Tongue (tissue), 1 donor: ENCODE measurements at regions not wholly inside any gene's neighbourhood (a gene's known extent, or its start where the extent isn't known, plus 50 kb on each side); places are given as distances from the start of the nearest gene placed in this dataset.

Experiments
- DNase-seq: peaks from one replicate; pipeline ENCODE4 v3.0.0-alpha.2; 2015

- DNase-seq = peak; percentile 74
These were observed 78.6 kb downstream of the ARF6 start for GRCh38 chr14:49971156-49972130.

GRCh38 chr14:49972131-49972671 lies 79.3 kb downstream of the ARF6 start:
- peak; percentile 79 for DNase-seq

- DNase-seq = peak; percentile 49
These were observed 79.9 kb downstream of the ARF6 start for GRCh38 chr14:49972823-49973222.

DNA sequence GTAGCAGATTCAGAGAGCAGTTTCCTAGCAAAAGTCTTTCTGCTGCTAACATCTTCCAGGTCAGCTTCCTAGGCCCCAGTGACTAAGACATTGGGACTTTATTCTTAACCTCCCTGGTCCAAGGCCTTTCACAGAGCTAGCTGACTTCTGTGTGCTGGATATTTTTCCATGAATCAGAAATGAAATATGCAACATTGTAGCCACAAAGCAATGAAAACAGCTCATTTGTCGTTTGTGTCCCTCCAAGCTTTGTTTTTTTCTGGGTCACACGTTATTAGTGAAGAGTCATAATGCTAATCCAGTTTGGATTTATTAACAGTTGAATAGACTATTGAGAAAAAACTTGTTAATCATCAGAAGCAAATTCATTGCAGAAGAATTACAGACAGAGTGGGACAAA lies 82.4 kb downstream of the ARF6 start:
- no peak for DNase-seq

DNA sequence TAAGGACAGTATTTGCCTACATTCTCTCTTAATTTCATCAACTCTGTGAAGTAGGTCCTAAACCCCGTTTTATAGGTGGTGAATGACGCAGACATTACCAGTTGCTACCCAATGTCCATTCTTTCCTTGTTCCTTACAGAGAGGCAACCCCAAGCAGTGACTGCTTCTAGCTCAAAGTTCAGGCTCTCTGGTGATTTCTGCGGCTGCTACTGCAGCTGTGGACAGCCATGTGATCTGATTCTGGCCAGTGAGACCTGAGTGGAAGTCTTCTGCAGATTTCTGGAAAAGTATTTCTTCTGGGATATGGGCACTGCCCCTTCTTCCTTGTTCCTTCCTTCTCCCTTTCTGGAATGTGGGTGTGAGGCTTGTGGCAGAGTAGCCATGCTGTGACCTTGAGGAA lies 82.9 kb downstream of the ARF6 start:
- DNase-seq = no peak

DNA sequence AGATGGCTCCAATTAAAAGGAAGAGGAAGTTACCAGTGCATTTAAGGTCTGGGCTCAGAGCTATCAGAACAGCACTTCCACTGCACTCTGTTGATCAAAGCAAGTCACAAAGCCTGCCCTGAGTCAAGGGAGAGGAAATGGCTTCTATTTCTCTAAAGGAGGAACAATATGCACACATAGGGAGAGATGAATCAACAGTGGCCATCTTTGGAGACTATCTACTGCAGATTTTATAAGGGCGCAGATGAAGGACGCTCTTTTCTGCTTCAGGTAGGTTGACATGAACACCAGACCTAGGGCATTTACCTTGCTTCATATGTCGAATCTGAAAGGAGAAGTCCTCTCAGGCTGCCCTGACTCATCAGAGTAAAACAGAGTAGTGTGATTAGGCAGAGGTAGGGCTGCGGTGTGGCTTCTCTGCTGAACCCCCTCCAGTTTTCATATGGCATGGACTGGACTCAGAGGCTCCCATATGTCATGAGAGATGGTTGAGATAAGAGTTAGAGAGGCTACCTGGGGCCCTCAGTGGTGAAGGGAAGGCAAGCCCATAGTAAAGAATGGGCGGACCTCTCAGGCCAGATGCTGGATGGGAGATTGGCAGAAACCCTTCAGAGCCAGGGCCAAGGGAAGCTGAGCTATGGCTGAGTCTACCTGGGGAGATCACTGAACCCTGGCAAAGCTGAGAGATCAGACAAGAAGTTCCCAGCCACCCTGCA lies 84.4 kb downstream of the ARF6 start:
- DNase-seq = no peak

DNA sequence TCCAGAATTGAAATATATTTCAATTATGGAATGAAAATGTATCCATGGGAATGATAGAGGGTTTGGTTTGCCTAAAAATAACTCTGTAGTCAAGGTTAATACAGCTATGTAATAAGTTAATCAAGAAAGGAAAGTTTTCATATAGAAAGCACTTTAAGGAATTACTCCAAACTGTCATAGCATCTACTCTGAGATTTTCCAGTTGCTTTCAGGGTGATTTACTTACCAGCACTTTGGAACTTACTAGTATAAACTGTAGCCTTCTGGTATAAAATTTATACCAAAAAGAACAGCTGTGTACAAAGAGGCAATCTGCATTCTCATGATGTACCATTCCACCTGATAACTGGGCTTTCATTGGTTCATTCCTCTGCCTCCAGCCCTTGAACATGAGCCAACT lies 87.1 kb downstream of the ARF6 start:
- no peak for DNase-seq

DNA sequence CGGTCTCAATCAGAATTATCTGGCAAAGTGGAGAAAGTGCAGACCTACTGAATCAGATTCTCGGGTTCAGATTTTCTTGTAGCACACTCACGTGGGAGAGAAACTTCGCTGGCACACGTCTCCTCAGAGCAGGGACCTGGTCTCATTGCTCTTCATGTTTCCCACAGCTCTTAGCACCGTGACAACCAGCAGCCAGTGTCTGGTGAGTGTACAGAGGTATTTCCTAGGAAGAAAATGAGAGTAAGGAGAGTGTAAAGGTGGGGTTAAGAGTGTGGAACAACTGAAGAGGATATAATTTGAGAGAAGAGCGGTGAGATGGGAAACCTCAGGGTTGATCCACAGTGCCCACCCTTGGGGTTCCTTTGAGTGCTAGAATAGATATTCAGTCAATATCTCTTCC lies 89.2 kb downstream of the ARF6 start:
- no peak for DNase-seq

DNA sequence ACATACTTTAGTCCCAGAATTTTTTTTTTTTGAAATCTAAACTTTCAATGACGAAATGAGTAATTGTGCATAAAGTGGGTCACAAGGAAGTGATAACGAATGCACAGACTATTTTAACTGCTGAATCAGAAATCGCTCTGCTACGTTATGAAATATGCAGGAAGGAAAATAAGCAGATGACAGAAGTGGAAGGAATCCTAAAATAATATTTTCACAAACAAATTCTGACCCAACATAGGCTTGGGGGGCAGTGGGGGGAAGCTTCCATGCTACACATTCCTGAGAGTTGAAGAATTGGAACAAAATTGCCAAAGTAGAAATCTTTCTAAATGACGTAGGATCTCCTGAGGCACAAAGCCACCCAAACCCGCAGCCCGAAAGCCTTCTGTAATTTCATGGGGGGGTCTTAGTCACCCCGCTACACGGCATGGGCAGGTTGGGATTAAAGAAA lies 89.6 kb downstream of the ARF6 start:
- no peak for DNase-seq

DNA sequence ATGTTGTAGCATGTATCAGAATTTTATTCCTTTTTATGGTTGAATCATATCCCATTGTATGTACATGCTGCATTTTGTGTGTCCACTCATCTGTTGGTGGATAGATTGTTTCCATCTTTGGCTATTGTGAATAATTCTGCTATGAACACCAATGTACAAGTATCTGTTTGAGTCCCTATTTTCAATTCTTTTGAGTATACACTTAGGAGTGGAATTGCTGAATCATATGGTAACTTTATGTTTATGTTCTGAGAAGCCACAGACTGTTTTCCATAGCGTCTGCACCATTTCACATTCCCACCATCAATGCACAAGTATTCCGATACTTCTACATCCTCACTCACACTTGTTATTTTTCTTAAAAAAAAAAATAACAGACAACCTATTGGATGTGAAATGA lies 91.5 kb downstream of the ARF6 start:
- DNase-seq = no peak

DNA sequence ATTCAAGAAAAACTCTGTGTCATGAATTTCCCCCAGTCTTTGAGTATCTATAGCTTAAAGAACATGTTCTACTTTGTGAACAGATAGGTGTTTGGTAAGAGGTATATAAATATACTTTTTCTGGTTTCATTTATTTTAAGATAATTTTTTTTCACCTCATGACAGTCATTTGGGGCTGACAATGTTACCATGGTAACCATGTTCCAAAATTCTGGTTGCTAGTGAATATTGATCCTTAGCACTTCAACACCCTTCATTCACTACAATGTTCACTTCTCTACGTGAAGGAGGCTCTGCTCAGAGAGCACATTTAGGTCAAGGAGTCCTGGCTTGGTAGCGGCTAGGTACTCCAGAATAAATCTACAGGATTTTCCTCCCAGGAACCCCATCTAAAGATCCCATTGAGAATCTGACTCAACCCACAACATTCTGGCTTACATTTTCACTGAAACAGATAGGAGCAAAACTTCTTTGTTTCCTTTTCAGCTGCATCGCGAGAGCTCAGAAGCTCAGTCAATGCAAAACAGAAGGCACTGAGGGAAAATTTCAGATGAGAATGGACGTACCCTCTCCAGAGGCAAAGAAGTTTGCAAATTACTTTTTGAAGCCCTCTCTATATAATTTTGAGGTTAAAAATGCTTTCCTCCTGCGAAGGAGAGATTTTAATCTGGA lies 93.6 kb downstream of the ARF6 start:
- DNase-seq = peak; percentile 38

GRCh38 chr14:49988080-49988990 lies 95.5 kb downstream of the ARF6 start:
- no peak for DNase-seq

GRCh38 chr14:49989966-49990365 lies 97.1 kb downstream of the ARF6 start:
- DNase-seq = no peak

DNA sequence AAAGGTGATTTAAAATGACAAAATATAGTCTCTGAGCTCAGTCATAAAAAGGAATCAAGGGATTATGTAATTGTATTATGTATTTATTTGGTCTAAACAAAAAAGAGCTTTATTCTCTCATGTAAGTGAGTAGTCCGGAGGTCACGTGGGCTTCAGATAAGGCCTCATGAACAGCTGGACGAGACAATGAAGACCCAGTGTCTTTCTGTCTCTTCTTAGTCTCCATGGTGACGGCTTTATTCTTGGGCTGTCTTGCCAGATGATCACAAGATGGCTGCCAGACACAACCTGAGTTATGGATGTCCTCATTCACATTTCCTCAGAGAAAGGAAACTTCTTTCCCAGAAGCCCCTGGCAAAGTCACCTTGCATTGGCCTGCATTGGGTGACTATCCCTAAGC lies 98.6 kb downstream of the ARF6 start:
- DNase-seq = no peak

- DNase-seq = no peak
These were observed 99.2 kb downstream of the ARF6 start for GRCh38 chr14:49992036-49992435.

DNA sequence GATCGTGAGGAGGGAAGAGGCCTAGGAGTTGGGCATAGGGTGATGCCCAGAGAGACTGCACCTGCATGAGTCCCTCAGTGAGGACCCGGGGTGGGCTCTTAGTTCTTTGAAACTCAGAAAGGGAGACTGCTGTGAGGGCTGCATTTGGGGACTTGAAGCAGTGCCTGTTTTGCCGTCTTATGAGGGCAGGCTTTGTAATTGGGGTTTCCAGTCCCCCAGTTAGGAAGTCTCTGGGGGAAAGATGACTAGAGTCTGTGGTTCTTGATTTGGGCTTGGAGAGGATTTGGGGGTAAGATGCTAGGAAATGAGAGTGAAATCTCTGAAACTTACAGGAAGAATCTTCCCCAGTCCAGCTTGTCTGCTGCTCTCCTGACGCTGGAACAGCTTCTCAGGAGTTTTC lies 99.6 kb downstream of the ARF6 start:
- DNase-seq = no peak

GRCh38 chr14:49992901-49993339 lies 100.0 kb downstream of the ARF6 start:
- no peak for DNase-seq

DNA sequence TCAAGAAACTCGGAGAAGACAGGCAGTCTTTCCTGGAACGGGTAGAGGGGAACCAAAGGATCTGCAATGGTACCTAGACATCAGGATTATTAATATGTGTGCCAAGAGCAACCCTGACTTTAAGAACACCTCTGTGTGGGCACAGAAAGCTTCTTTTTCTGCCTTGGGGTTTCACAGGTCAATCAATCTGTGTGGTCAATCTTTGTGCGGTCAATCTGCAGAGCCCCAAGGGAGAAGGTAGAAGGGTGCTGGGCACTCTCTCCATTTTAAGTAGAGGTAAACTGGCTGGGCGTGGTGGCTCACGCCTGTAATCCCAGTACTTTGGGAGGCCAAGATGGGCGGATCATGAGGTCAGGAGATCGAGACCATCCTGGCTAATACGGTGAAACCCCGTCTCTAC lies 100.7 kb downstream of the ARF6 start:
- no peak for DNase-seq

DNA sequence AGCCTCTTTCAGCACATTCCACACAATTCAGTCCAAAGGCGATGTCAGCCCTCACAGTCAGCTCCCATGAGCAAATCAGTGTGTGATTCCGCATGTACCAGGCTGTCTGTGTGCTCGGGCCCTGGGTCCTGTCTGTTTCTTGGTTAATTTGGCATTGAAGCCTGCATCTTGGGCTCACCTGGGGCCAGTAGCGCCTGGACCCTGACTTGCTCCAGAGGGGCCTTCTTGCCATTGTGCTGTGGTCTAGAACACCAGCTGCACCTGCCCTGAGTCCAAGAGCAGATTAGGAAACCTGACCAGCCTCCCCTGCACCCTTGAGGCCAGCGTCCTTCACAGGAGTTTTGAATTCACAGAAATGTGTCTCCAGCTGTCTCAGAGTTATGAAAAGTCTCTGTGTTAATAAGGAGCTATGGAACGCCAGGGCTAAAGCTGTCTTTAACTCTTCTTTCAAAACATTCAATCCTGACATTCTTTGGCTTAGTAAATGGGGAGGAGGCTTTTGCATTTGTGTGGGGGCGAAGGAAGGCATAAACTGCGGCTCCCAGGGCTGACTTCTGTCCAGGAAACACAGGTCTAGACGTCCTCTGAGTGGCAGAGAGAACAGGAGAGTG lies 102.2 kb downstream of the ARF6 start:
- DNase-seq = peak; percentile 64

GRCh38 chr14:49997991-49998390 lies 105.1 kb downstream of the ARF6 start:
- no peak for DNase-seq
